Ishikawa (cell line): ENCODE measurements at regions not wholly inside any gene's neighbourhood (a gene's known extent, or its start where the extent isn't known, plus 50 kb on each side); places are given as distances from the start of the nearest gene placed in this dataset.

Experiments used
- CEBPB ChIP-seq: IDR thresholded peaks from 2 replicates; pipeline ENCODE4 v1.6.1; 2012
- CREB1 ChIP-seq: IDR thresholded peaks from 2 replicates; pipeline ENCODE4 v1.6.1; 2012; ENCODE audit warnings: low read depth
- EGR1 ChIP-seq: IDR thresholded peaks from 2 replicates; pipeline ENCODE4 v1.6.1; 2012
- EP300 ChIP-seq: IDR thresholded peaks from 2 replicates; pipeline ENCODE4 v1.6.1; 2012; ENCODE audit warnings: borderline replicate concordance
- FOXM1 ChIP-seq: IDR thresholded peaks from 2 replicates; pipeline ENCODE4 v1.6.1; 2012; ENCODE audit warnings: low read depth, borderline replicate concordance
- MAX ChIP-seq: IDR thresholded peaks from 2 replicates; pipeline ENCODE4 v1.6.1; 2012
- NFIC ChIP-seq: IDR thresholded peaks from 2 replicates; pipeline ENCODE4 v1.6.1; 2012
- RAD21 ChIP-seq: IDR thresholded peaks from 2 replicates; pipeline ENCODE4 v1.6.1; 2012; ENCODE audit warnings: low read depth
- REST ChIP-seq: IDR thresholded peaks from 2 replicates; pipeline ENCODE4 v1.6.1; 2012; ENCODE audit warnings: low read depth, mild to moderate bottlenecking
- TAF1 ChIP-seq: IDR thresholded peaks from 2 replicates; pipeline ENCODE4 v1.6.1; 2012; ENCODE audit warnings: low read depth, mild to moderate bottlenecking
- TCF12 ChIP-seq: IDR thresholded peaks from 2 replicates; pipeline ENCODE4 v1.6.1; 2012; ENCODE audit warnings: low read depth
- TEAD4 ChIP-seq: IDR thresholded peaks from 2 replicates; pipeline ENCODE4 v1.6.1; 2012
- USF1 ChIP-seq: IDR thresholded peaks from 2 replicates; pipeline ENCODE4 v1.6.1; 2012
- YY1 ChIP-seq: IDR thresholded peaks from 2 replicates; pipeline ENCODE4 v1.6.1; 2012; ENCODE audit warnings: low read depth
- ZBTB7A ChIP-seq: IDR thresholded peaks from 2 replicates; pipeline ENCODE4 v1.6.1; 2012; ENCODE audit warnings: low read depth

GRCh38 chr2:215609089-215610032 is 173.5 kb upstream of the FN1 start:
- TF ChIP-seq NFIC (no peak), USF1 (no peak), ZBTB7A (no peak), CREB1 (no peak), EP300 (no peak), TEAD4 (no peak), REST (no peak), MAX (no peak), FOXM1 (no peak), TAF1 (no peak), EGR1 (no peak), TCF12 (no peak), YY1 (no peak), CEBPB (no peak), RAD21 (no peak)

- no peak for TF ChIP-seq CREB1
- no peak for TF ChIP-seq TAF1
- TF ChIP-seq USF1, result no peak
- TF ChIP-seq REST, result no peak
- TF ChIP-seq EGR1, result no peak
- TF ChIP-seq ZBTB7A, result no peak
- TF ChIP-seq FOXM1, result no peak
- no peak for TF ChIP-seq YY1
- no peak for TF ChIP-seq NFIC
- no peak for TF ChIP-seq TEAD4
- no peak for TF ChIP-seq MAX
- no peak for TF ChIP-seq CEBPB
- no peak for TF ChIP-seq EP300
- no peak for TF ChIP-seq TCF12
- no peak for TF ChIP-seq RAD21
Observed at GRCh38 chr2:215607766-215608165, 171.9 kb upstream of the FN1 start.

- TF ChIP-seq FOXM1 (no peak), CEBPB (no peak), CREB1 (no peak), EP300 (no peak), TAF1 (no peak), USF1 (no peak), REST (no peak), NFIC (no peak), MAX (no peak), TEAD4 (no peak), YY1 (no peak), TCF12 (no peak), ZBTB7A (no peak), EGR1 (no peak), RAD21 (no peak)
Observed at GRCh38 chr2:215606219-215606618, 170.4 kb upstream of the FN1 start.
